K562 (cell line): ENCODE measurements at regions not wholly inside any gene's neighbourhood (a gene's known extent, or its start where the extent isn't known, plus 50 kb on each side); places are given as distances from the start of the nearest gene placed in this dataset.

Source experiments
- HNRNPLL ChIP-seq: fragments of 200-400 bp; formaldehyde crosslinking; IDR thresholded peaks from 2 replicates; pipeline ENCODE4 v1.6.1; 2017; ENCODE audit warnings: low read length, low read depth, mild to moderate bottlenecking; ENCODE audit not compliant: poor library complexity, severe bottlenecking
- LCOR ChIP-seq: sonication (generic); formaldehyde crosslinking; IDR thresholded peaks from 2 replicates; pipeline ENCODE4 v1.8.0; 2022; ENCODE audit warnings: mild to moderate bottlenecking, missing genetic modification reagents
- ZFX ChIP-seq: sonication (generic); formaldehyde crosslinking; IDR thresholded peaks from 2 replicates; pipeline ENCODE4 v1.8.0; 2022; ENCODE audit warnings: mild to moderate bottlenecking, missing genetic modification reagents, moderate library complexity
- ZNF583 ChIP-seq: fragments of 250-450 bp; sonication (Bioruptor Pico); IDR thresholded peaks from 2 replicates; pipeline ENCODE4 v1.4.0; 2020

GRCh38 chr10:106424981-106425380 lies 739.5 kb downstream of the SORCS1 start:
- TF ChIP-seq LCOR (no peak), HNRNPLL (no peak), ZFX (CRISPR knock-in tag) (no peak), ZNF583 (CRISPR knock-in tag) (no peak)
